ENCODE measurements at regions not wholly inside any gene's neighbourhood (a gene's known extent, or its start where the extent isn't known, plus 50 kb on each side); places are given as distances from the start of the nearest gene placed in this dataset.

DNA sequence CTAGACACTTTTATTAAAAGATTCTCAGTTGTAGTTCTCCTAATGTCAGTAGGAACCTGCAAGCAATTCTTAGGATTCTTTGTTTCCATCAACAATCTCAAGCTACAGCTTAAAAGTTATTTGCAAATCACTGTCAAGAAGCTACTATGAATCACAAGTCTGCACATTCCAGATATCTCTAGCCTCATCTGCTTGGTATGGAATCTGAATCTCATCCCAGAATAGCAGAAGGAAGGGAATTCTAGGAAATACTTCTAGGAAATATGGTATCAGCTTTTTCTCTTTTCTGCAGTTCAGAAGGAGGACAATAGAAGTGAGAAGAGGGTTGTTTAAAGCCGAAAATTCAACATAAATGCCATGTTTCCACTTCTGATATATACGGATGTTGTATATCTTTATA, 792.2 kb upstream of the CDH9 start:
- TF ChIP-seq, protein P1, sequence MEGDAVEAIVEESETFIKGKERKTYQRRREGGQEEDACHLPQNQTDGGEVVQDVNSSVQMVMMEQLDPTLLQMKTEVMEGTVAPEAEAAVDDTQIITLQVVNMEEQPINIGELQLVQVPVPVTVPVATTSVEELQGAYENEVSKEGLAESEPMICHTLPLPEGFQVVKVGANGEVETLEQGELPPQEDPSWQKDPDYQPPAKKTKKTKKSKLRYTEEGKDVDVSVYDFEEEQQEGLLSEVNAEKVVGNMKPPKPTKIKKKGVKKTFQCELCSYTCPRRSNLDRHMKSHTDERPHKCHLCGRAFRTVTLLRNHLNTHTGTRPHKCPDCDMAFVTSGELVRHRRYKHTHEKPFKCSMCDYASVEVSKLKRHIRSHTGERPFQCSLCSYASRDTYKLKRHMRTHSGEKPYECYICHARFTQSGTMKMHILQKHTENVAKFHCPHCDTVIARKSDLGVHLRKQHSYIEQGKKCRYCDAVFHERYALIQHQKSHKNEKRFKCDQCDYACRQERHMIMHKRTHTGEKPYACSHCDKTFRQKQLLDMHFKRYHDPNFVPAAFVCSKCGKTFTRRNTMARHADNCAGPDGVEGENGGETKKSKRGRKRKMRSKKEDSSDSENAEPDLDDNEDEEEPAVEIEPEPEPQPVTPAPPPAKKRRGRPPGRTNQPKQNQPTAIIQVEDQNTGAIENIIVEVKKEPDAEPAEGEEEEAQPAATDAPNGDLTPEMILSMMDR (IDR thresholded peaks at IDR 0.05) = no peak
- TF ChIP-seq POLR2AphosphoS5 (IDR thresholded peaks at IDR 0.05) = no peak
- no peak for TF ChIP-seq POLR2A (IDR thresholded peaks at IDR 0.05)

Measured in prostate gland (tissue), 2 donors.